Fibroblast of mammary gland (primary cell): ENCODE measurements at regions not wholly inside any gene's neighbourhood (a gene's known extent, or its start where the extent isn't known, plus 50 kb on each side); places are given as distances from the start of the nearest gene placed in this dataset.

ENCODE experiments used
- DNase-seq: peaks from one replicate; pipeline ENCODE4 v3.0.0-alpha.2; 2010; ENCODE audit warnings: low read depth
- H3K4me3 ChIP-seq: 2 replicates; pipeline ENCODE4 v1.5.1; 2011; ENCODE audit warnings: low read depth, mild to moderate bottlenecking, low read length, moderate library complexity; ENCODE audit not compliant: control insufficient read depth
- CTCF ChIP-seq: conservative IDR thresholded peaks from 2 replicates; pipeline ENCODE4 v1.5.1; 2011; ENCODE audit warnings: low read depth, low read length, inconsistent platforms; ENCODE audit not compliant: control insufficient read depth, insufficient read depth

DNA sequence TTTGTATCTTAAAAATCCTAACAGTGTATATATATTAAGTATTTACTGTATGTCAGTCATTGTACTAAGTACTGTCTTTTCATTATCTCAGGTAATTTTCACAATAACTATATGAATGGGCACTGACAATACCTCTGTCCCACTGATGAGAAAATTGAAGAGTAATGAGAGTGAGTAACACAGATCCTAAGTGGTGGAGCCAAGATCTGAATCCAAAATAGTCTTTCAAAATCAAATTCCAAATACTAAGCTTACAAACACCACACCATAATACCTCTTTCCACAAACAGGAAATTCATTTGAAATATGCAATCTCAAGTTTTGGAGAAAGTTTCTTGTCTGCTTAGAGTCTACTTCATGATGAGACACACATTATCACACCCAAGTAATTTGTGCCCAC lies 105.9 kb upstream of the EDEM3 start:
- TF ChIP-seq CTCF: no peak
- H3K4me3 ChIP-seq: no peak overlapping the region
- DNase-seq: no peak

DNA sequence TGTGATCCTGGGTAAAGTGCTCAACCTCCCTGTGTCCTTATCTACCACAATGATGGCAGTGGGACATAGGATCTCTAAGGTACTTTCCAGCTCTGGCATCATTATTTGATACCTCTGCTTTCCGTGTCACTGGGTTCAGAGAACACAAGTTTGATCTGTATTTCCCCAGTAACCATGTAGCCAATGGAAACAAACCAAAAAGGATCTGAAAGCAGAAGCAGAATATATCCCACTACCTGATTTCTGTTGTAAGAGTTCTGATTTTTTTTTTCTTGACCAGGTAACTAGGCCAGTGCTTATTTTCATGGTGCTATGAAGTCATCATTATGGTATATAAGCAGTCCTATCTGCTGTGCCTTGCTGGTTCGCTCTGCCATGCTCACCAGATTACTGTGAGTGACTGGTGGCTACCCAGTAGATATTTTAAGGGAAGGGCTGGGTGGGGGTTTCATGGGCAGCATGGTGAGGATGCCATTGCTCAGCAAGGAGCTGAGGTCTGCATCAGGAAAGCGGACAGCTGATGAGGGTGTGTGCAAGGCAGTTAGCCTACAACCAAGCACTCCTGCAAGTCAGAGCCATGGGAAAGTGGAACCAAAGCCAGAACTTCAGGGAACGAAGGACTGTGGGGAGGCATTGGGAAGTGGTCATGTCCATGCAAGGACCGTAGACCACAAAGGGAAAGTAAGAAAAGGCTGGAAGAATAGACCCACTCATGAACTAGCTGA lies 104.9 kb upstream of the EDEM3 start:
- no peak overlapping the region for H3K4me3 ChIP-seq
- no peak for DNase-seq
- no peak for TF ChIP-seq CTCF

GRCh38 chr1:184858288-184858687 lies 103.6 kb upstream of the EDEM3 start:
- DNase-seq: no peak
- no peak for TF ChIP-seq CTCF
- H3K4me3 ChIP-seq: no peak overlapping the region

- peak; percentile 69 for DNase-seq
- TF ChIP-seq CTCF: no peak
- H3K4me3 ChIP-seq: no peak overlapping the region
Observed at GRCh38 chr1:184854496-184855140, 100.0 kb upstream of the EDEM3 start.

DNA sequence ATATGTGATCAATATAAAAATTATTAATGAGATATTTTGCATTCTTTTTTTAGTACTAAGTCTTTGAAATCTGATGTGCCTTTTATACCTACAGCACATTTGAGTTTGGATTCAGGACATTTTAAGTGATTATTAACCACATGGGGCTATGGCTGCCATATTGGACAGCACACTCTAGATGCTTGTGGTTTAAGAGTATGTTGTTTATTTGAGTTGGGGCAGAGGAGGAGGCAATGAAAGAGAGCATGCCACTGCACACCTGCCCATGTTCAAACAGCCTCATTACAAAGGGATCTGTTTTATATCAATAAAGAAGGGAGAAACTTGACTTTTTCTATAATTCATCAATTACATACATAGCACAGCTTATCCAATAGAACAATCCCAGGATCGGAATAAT lies 99.4 kb upstream of the EDEM3 start:
- TF ChIP-seq CTCF: no peak
- DNase-seq: no peak
- no peak overlapping the region for H3K4me3 ChIP-seq

GRCh38 chr1:184851822-184852746 lies 97.4 kb upstream of the EDEM3 start:
- no peak for TF ChIP-seq CTCF
- no peak for DNase-seq
- no peak overlapping the region for H3K4me3 ChIP-seq
